HCT116 (cell line): ENCODE measurements at regions not wholly inside any gene's neighbourhood (a gene's known extent, or its start where the extent isn't known, plus 50 kb on each side); places are given as distances from the start of the nearest gene placed in this dataset.

Experiments used
- ATF3 ChIP-seq: IDR thresholded peaks from 2 replicates; pipeline ENCODE4 v1.6.1; 2012
- CTCF ChIP-seq, 3 experiments: fragments of 200-600 bp in 1 of 3; sonication (generic) in 1 of 3; IDR thresholded peaks in 2 of 3; conservative IDR thresholded peaks in 1 of 3; 2 replicates each; pipeline ENCODE4 v1.5.1; 2012 to 2017; ENCODE audit warnings: low read depth in 2 of 3, low read length in 2 of 3, antibody characterized with exemption in 1 of 3, borderline replicate concordance in 1 of 3, control low read depth in 1 of 3, mild to moderate bottlenecking in 1 of 3, mixed read lengths in 1 of 3, mixed run types in 1 of 3, moderate library complexity in 1 of 3; ENCODE audit not compliant: insufficient read depth in 1 of 3
- EZH2 ChIP-seq: fragments of 200-600 bp; sonication (generic); IDR thresholded peaks from 2 replicates; pipeline ENCODE4 v1.6.1; 2017; ENCODE audit warnings: antibody characterized with exemption, mixed run types
- EZH2phosphoT487 ChIP-seq: fragments of 200-600 bp; IDR thresholded peaks from 2 replicates; pipeline ENCODE4 v1.6.1; 2018; ENCODE audit warnings: antibody characterized with exemption, borderline replicate concordance
- FOSL1 ChIP-seq: IDR thresholded peaks from 2 replicates; pipeline ENCODE4 v1.6.1; 2012; ENCODE audit warnings: low read depth
- POLR2A ChIP-seq: IDR thresholded peaks from 2 replicates; pipeline ENCODE4 v1.7.0; 2011; ENCODE audit warnings: borderline replicate concordance; ENCODE audit not compliant: insufficient read depth, insufficient read length; ENCODE audit errors: extremely low read depth
- POLR2AphosphoS5 ChIP-seq: IDR thresholded peaks from 2 replicates; pipeline ENCODE4 v1.6.1; 2011; ENCODE audit warnings: mild to moderate bottlenecking, low read depth, low read length, moderate library complexity
- RAD21 ChIP-seq: IDR thresholded peaks from 2 replicates; pipeline ENCODE4 v1.6.1; 2012; ENCODE audit warnings: low read depth, mild to moderate bottlenecking
- SIN3A ChIP-seq: IDR thresholded peaks from 2 replicates; pipeline ENCODE4 v1.6.1; 2012; ENCODE audit warnings: low read depth
- SP1 ChIP-seq: IDR thresholded peaks from 2 replicates; pipeline ENCODE4 v1.6.1; 2012; ENCODE audit warnings: low read depth
- YY1 ChIP-seq: IDR thresholded peaks from 2 replicates; pipeline ENCODE4 v1.6.1; 2011; ENCODE audit warnings: low read length, low read depth, moderate library complexity, mild to moderate bottlenecking; ENCODE audit not compliant: insufficient replicate concordance; ENCODE audit errors: extremely low read depth
- TF ChIP-seq, protein P1 (sequence below): IDR thresholded peaks from 2 replicates; pipeline ENCODE4 v1.6.1; 2012

DNA sequence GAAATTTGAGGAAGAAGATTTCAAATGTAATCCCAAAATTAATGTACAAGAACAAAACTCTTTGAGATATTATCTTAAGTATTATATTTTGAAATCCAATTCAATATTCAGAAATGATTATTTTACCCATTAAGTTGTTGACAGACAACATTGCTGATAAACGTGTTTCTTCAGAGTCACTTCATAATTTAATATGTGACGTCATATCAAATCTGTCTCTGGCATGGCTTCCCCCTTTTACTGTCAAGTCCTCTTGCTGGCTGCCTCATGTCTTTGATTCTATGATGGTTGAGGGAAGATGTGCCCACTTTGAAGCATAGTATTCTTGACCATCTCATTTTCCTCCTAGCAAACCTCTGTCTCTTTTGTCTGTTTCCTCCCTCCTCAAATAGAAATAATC lies 1257.1 kb upstream of the GOT2 start:
- TF ChIP-seq CTCF (IDR thresholded peaks at IDR 0.05 in 2 of 3, conservative IDR thresholded peaks at IDR 0.05 in 1 of 3; ENCODE audit: borderline replicate concordance in 1 of 3, insufficient read depth in 1 of 3, low read depth in 2 of 3, low read length in 2 of 3) (no peak), EZH2 (no peak), POLR2AphosphoS5 (no peak), SP1 (no peak), EZH2phosphoT487 (no peak), FOSL1 (no peak), YY1 (no peak), SIN3A (no peak), ATF3 (no peak), POLR2A (no peak), RAD21 (no peak)
- TF ChIP-seq, protein P1, sequence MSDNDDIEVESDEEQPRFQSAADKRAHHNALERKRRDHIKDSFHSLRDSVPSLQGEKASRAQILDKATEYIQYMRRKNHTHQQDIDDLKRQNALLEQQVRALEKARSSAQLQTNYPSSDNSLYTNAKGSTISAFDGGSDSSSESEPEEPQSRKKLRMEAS = no peak
